ENCODE measurements at regions not wholly inside any gene's neighbourhood (a gene's known extent, or its start where the extent isn't known, plus 50 kb on each side); places are given as distances from the start of the nearest gene placed in this dataset.
"Not testable (repeated sequence)": the region's sequence is repeated elsewhere in the genome, so short reads cannot be mapped to it uniquely, and the experiment has no call there.

- no peak for DNase-seq (ENCODE audit: low read depth)
Observed at GRCh38 chr2:129820908-129821307, 158.6 kb upstream of the RAB6C start.

GRCh38 chr2:129821445-129821844, 158.0 kb upstream of the RAB6C start:
- DNase-seq (ENCODE audit: low read depth) = no peak

GRCh38 chr2:129823044-129823443, 156.4 kb upstream of the RAB6C start:
- DNase-seq (ENCODE audit: low read depth) = no peak

- no peak for DNase-seq (ENCODE audit: low read depth)
Observed at GRCh38 chr2:129827311-129828090, 152.0 kb upstream of the RAB6C start.

GRCh38 chr2:129828792-129829191, 150.7 kb upstream of the RAB6C start:
- no peak for DNase-seq (ENCODE audit: low read depth)

GRCh38 chr2:129829588-129829987, 149.9 kb upstream of the RAB6C start:
- no peak for DNase-seq (ENCODE audit: low read depth)

- DNase-seq (ENCODE audit: low read depth) = no peak
Observed at GRCh38 chr2:129831018-129831417, 148.4 kb upstream of the RAB6C start.

- DNase-seq (ENCODE audit: low read depth) = not testable (repeated sequence)
Observed at GRCh38 chr2:129833465-129833864, 146.0 kb upstream of the RAB6C start.

GRCh38 chr2:129847043-129847442, 132.4 kb upstream of the RAB6C start:
- no peak for DNase-seq (ENCODE audit: low read depth)

GRCh38 chr2:129849559-129850160, 129.8 kb upstream of the RAB6C start:
- no peak for DNase-seq (ENCODE audit: low read depth)

GRCh38 chr2:129857200-129857599, 122.3 kb upstream of the RAB6C start:
- DNase-seq (ENCODE audit: low read depth) = no peak

- no peak for DNase-seq (ENCODE audit: low read depth)
Observed at GRCh38 chr2:129859175-129859574, 120.3 kb upstream of the RAB6C start.

GRCh38 chr2:129860088-129860487, 119.4 kb upstream of the RAB6C start:
- no peak for DNase-seq (ENCODE audit: low read depth)

GRCh38 chr2:129861666-129862288, 117.7 kb upstream of the RAB6C start:
- no peak for DNase-seq (ENCODE audit: low read depth)

GRCh38 chr2:129862668-129863067, 116.8 kb upstream of the RAB6C start:
- no peak for DNase-seq (ENCODE audit: low read depth)

GRCh38 chr2:129863350-129863749, 116.1 kb upstream of the RAB6C start:
- no peak for DNase-seq (ENCODE audit: low read depth)

GRCh38 chr2:129864719-129865118, 114.7 kb upstream of the RAB6C start:
- DNase-seq (ENCODE audit: low read depth) = no peak

GRCh38 chr2:129865976-129866375, 113.5 kb upstream of the RAB6C start:
- DNase-seq (ENCODE audit: low read depth) = no peak

GRCh38 chr2:129866391-129866790, 113.1 kb upstream of the RAB6C start:
- no peak for DNase-seq (ENCODE audit: low read depth)

- DNase-seq (ENCODE audit: low read depth) = no peak
Observed at GRCh38 chr2:129868151-129868550, 111.3 kb upstream of the RAB6C start.

- no peak for DNase-seq (ENCODE audit: low read depth)
Observed at GRCh38 chr2:129870685-129871241, 108.7 kb upstream of the RAB6C start.

GRCh38 chr2:129872446-129872845, 107.0 kb upstream of the RAB6C start:
- no peak for DNase-seq (ENCODE audit: low read depth)

GRCh38 chr2:129876541-129876940, 102.9 kb upstream of the RAB6C start:
- no peak for DNase-seq (ENCODE audit: low read depth)
